ENCODE measurements at regions not wholly inside any gene's neighbourhood (a gene's known extent, or its start where the extent isn't known, plus 50 kb on each side); places are given as distances from the start of the nearest gene placed in this dataset.

GRCh38 chr4:162322054-162322453, 158.3 kb upstream of the FSTL5 start:
- TF ChIP-seq ZFX (IDR thresholded peaks at IDR 0.05): no peak
- TF ChIP-seq, protein P1, sequence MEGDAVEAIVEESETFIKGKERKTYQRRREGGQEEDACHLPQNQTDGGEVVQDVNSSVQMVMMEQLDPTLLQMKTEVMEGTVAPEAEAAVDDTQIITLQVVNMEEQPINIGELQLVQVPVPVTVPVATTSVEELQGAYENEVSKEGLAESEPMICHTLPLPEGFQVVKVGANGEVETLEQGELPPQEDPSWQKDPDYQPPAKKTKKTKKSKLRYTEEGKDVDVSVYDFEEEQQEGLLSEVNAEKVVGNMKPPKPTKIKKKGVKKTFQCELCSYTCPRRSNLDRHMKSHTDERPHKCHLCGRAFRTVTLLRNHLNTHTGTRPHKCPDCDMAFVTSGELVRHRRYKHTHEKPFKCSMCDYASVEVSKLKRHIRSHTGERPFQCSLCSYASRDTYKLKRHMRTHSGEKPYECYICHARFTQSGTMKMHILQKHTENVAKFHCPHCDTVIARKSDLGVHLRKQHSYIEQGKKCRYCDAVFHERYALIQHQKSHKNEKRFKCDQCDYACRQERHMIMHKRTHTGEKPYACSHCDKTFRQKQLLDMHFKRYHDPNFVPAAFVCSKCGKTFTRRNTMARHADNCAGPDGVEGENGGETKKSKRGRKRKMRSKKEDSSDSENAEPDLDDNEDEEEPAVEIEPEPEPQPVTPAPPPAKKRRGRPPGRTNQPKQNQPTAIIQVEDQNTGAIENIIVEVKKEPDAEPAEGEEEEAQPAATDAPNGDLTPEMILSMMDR (conservative IDR thresholded peaks at IDR 0.05): no peak
- H3K27ac ChIP-seq: no peak overlapping the region

DNA sequence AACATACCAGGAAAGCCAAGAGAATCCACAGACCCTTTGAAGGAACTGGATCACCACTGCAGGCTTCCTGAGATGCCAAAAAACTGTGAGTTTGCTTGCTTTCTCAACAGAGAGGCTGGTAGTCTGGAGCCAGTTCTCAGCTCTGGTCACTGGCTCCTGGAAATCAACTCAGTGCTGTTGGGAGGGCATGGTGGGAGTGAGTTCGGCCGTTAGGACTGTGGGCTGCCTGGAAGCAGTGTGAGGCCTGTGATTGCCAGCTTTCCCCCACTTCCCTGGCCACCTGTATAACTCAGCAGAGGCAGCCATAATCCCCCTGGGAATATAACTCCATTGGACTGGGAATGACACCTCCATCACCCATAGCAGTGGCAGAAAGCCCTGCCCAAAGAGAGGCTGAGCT, 122.0 kb upstream of the FSTL5 start:
- peak overlapping the region; percentile 25; the same call in 1 of the 2 replicates for H3K27ac ChIP-seq
- TF ChIP-seq ZFX (IDR thresholded peaks at IDR 0.05): no peak
- TF ChIP-seq, protein P1 (conservative IDR thresholded peaks at IDR 0.05): no peak

GRCh38 chr4:162282684-162283083, 118.9 kb upstream of the FSTL5 start:
- TF ChIP-seq, protein P1 (conservative IDR thresholded peaks at IDR 0.05): no peak
- no peak for TF ChIP-seq ZFX (IDR thresholded peaks at IDR 0.05)
- no peak overlapping the region for H3K27ac ChIP-seq

DNA sequence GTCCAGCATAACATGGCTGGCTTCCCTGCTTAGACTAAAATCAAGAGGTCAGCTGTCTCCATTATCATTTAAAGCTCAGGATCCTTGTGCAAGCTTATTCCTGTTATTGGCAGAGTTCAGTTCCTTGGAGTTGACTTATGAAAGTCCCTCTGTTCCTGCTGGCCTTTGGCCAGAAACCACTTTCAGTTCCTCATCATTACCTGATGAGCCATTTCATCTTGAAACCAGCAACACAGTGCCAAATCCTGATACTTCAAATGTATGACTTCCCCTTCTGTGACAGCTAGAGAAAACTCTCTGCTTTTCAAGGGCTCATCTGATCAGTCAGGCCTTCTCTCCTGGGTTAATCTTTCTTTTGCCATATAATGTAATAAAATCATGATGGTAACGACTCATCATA, 110.6 kb upstream of the FSTL5 start:
- TF ChIP-seq, protein P1 (conservative IDR thresholded peaks at IDR 0.05): no peak
- no peak for TF ChIP-seq ZFX (IDR thresholded peaks at IDR 0.05)
- no peak overlapping the region for H3K27ac ChIP-seq

GRCh38 chr4:162272215-162272614, 108.4 kb upstream of the FSTL5 start:
- TF ChIP-seq ZFX (IDR thresholded peaks at IDR 0.05): no peak
- TF ChIP-seq, protein P1 (conservative IDR thresholded peaks at IDR 0.05): no peak
- no peak overlapping the region for H3K27ac ChIP-seq

GRCh38 chr4:162268911-162269310, 105.1 kb upstream of the FSTL5 start:
- TF ChIP-seq ZFX (IDR thresholded peaks at IDR 0.05): no peak
- TF ChIP-seq, protein P1 (conservative IDR thresholded peaks at IDR 0.05): no peak
- H3K27ac ChIP-seq: no peak overlapping the region

- H3K27ac ChIP-seq: no peak overlapping the region
- TF ChIP-seq, protein P1 (conservative IDR thresholded peaks at IDR 0.05): no peak
- no peak for TF ChIP-seq ZFX (IDR thresholded peaks at IDR 0.05)
Observed at GRCh38 chr4:162265802-162266201, 102.0 kb upstream of the FSTL5 start.
